ENCODE measurements at regions not wholly inside any gene's neighbourhood (a gene's known extent, or its start where the extent isn't known, plus 50 kb on each side); places are given as distances from the start of the nearest gene placed in this dataset.
"Not testable (repeated sequence)": the region's sequence is repeated elsewhere in the genome, so short reads cannot be mapped to it uniquely, and the experiment has no call there.

- DNase-seq (ENCODE audit: low read depth): no peak
These were observed 57.3 kb upstream of the ADGRA3 start for GRCh38 chr4:22573198-22573597.

DNA sequence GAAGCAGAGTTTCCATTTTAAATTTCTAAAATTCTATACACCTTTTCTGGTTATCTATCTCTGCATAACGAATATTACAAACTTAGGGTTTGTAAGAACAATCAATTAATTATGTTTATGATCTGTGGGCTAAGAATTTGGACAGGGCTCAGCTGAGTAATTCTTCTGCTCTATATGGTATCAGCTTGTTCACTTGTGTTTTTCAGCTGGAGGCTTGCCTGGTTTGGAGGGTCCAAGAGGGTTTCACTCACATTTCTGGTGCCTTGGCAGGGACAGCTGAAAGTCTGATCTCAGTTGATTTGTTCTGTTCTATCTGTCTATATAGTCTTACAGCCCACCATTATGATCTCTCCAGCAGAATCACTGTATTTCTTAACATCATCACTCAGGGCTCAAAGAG is 57.8 kb upstream of the ADGRA3 start:
- no peak for DNase-seq (ENCODE audit: low read depth)

DNA sequence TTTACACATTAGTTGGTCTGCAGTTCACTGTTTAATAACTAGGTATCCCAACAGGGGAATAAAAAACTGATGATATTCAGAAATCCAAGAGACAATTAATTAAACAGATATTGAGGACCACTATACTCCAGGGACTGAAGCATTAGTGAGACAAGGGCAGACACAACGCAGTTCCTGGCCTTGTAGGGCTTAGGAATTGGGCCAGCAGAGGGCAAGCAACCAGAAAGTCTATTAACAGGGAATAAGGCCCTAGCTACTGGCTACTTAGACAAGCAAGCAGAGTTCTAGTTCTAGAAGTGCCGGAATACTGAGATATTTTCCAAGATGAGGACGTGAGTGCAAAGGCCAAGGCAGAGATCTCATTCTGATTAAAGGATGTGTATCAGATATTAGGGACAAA is 58.6 kb upstream of the ADGRA3 start:
- DNase-seq (ENCODE audit: low read depth): no peak

DNA sequence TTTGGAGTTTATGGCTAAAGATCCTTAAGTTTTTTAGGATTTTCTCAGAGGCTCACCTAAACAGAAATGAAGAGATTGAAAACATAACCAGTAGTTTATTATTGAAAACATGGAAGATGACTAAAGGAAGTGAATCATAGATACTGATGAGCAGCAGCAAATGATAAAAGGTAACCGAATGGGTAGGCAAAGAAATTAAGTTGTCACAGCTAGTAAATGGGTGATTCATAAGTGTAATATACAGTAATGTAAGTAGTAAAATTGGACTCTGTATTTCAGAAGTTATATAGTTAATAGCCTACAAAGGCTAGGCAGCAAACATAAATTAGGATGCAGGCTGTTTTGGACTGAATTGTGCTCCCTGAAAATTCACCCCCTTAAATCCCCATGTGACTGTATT is 59.0 kb upstream of the ADGRA3 start:
- no peak for DNase-seq (ENCODE audit: low read depth)

DNA sequence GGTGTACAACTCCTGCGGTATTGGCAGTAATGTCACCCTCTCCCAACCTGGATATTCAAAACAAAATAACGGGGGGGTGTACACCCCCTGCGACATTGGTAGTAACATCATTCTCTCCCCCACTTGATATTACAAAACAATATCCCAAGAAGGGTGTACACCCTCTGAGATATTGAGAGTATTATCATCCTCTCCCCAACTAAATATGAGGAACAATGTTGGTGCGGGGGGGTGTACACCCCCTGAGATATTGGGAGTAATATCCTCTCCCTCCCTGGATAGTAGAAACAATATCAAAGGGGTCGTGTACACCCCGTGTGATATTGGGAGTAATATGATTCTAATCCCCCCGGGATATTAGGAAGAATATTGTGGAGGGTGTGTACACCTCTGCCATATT is 71.4 kb upstream of the ADGRA3 start:
- DNase-seq (ENCODE audit: low read depth): no peak

DNA sequence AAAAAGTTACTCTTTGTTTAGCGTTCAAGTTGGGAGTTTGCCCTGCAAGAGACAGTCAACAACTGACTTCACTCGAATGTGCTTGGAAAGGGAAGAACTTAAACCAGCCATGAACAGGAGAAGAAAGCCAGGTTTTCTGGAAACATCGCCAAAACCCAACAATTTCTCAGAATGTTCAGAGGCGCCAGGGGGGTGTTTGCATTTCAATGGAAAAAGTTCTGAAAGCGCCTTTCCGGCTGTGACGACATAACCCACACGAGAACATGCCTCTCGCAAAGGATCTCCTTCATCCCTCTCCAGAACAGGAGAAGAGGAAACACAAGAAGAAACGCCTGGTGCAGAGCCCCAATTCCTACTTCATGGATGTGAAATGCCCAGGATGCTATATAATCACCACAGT is 78.1 kb upstream of the ADGRA3 start:
- no peak for DNase-seq (ENCODE audit: low read depth)

DNA sequence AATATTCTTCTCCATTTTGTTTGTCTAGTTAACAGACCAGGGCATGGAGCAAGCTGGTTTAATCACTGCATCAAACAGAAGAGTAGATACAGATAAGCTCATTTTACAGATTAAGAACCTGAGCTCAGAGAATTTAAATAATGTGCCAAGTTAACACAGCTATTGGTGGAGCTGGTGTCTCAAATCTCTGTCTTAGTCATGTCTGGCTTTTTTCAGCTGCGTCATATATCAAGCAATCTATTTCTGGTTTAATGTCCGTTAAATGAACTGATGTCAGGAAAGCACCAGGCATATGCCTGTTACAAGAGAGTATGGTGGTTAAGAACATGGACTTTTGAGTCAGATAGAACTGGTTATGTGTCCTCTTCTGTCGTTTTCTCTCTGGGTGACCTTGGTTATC is 79.8 kb upstream of the ADGRA3 start:
- no peak for DNase-seq (ENCODE audit: low read depth)

- no peak for DNase-seq (ENCODE audit: low read depth)
These were observed 80.5 kb upstream of the ADGRA3 start for GRCh38 chr4:22596409-22596808.

DNA sequence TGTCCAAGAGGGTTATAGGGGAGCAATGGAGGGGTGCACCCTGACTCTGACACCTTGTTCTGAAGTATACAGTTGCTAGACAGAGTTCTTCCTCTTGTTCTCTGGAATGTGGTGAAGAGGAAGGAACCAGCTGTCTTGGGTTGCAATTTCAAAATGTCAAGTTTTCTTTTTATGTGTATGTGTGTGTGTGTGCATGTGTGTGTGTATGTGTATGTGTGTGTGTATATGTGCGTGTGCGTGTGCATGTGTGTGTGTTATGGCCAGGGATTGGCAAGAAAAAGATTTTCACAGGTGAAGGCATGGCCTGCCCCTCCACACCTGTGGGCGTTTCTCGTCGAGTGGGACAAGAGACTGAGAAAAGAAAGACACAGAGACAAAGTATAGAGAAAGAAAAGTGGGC is 81.6 kb upstream of the ADGRA3 start:
- no peak for DNase-seq (ENCODE audit: low read depth)

GRCh38 chr4:22598113-22599047 is 82.5 kb upstream of the ADGRA3 start:
- not testable (repeated sequence) for DNase-seq (ENCODE audit: low read depth)

DNA sequence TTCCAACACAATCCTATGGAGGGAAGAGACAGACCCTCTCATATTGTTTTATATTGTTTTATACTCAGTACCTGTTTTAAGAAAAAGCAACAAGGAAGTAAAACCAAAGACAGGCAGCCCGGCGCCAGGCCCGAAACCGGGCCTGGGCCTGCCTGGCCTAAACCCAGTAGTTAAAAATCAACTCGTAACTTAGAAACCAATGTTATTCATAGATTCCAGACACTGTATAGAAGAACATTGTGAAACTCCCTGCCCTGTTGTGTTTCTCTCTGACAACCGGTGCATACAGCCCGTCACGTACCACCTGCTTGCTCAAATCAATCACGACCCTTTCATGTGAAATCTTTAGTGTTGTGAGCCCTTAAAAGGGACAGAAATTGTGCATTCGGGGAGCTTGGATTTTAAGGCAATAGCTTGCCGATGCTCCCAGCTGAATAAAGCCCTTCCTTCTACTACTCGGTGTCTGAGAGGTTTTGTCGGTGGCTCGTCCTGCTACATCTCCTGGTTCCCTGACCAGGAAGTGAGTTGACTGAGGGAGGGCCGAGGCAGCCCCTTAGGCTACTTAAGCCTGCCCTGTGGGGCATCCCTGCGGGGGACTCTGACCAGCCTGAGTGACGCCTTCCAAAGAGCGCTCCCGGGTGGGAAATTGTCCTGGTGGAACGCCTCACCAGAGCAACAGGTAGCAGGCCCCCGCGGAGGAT is 83.5 kb upstream of the ADGRA3 start:
- not testable (repeated sequence) for DNase-seq (ENCODE audit: low read depth)

- not testable (repeated sequence) for DNase-seq (ENCODE audit: low read depth)
These were observed 84.1 kb upstream of the ADGRA3 start for GRCh38 chr4:22599929-22600432.

DNA sequence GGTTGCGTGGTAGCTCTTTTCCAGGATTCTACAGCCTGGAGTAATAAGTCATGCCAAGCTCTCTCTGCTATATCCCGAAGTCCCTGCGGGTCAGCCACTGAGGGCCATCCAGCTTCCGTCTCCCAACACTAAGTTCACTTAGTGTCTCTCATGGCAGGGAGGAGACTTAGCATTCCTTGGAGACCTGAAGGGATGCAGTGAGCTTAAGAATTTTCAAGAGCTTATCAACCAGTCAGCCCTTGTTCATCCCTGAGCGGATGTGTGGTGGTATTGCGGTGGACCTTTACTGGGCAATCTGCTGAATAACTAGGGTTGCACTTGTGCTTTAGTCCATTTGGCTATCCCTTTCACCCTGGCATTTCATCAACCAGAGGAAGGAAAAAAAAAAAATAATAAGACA is 85.8 kb upstream of the ADGRA3 start:
- DNase-seq (ENCODE audit: low read depth): not testable (repeated sequence)

GRCh38 chr4:22607382-22607781 is 85.4 kb upstream of the GBA3 start:
- peak; percentile 41 for DNase-seq (ENCODE audit: low read depth)

DNA sequence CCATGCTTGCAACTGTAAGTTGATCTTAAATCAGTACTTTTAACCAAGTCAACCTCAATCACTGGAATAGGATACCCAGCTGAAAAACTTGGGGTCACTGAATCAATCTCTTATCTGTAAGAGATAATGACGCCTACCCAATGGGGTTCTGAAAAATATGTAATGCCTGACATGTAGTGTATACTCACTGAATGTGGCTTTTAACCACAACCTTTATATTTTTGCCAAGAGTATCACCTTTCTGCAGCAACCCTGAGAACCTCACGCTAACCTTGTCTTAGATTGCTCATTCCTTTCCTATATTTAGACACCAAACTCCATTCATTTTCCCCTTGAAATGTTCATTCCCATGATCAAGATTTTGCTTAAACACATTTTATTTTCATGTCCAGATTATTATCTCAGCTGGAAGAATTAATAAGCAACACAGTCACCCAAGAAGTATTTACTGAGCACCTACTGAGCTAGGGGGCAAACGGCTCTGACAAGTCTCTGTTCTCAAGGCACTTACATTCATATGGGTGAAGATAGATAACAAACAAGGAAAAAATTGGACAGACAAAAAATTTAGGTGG is 82.7 kb upstream of the GBA3 start:
- not testable (repeated sequence) for DNase-seq (ENCODE audit: low read depth)

DNA sequence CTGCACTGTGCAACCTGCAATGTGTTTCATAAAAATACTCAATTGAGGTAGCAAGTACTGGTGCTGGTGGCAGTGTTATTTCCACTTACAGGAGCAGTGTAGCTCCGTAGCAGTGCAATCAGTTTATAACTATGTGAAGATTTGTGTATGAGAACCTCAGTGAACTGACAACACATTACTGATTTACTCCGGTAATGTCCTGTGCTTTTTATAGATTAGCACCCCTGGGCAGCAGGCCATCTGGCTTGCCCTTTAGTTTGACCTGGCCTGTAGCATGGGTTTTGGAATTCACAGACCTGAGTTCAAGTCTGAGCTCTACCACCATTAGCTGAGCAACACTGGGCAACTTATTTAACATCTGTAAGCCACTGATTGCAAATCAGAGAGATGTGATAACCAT is 78.6 kb upstream of the GBA3 start:
- no peak for DNase-seq (ENCODE audit: low read depth)

- no peak for DNase-seq (ENCODE audit: low read depth)
These were observed 76.2 kb upstream of the GBA3 start for GRCh38 chr4:22616516-22616915.

DNA sequence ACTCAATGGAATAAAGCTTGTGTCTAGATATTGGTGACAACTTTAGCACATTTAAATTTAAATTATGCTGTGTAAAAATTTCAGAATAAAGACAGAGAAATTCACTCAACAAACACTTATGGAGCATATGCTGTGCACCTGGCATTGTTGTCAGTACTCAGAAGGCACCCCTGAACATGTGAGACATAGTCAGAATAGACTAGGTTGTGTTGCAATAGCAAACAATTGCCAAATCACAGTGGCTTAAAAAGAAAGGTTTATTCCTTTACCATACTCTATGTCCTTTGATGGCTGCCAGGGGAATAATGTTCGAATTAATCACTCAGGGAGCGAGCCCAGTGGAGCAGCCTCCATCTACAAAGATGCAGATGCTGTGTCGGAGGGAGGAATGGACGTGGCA is 72.6 kb upstream of the GBA3 start:
- not testable (repeated sequence) for DNase-seq (ENCODE audit: low read depth)

DNA sequence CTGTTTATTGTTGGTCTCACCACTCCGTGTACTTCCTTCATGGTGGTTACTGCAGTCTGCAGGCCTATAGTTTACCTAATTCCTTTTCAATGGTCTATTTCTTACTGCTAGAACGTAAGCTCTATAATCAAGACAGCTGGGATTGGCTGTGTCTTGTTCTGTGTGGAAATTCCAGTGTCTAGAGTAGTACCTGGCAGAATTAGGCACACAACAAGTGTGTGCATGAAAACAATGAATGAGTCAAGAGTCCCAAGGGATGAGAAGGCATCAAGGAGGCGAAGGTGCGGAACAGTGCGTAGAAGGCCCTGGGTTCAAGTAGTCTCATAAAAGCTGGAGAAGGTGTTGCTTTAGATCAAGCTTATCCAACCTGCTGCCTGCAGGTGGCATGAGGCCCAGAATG is 70.8 kb upstream of the GBA3 start:
- DNase-seq (ENCODE audit: low read depth): not testable (repeated sequence)

DNA sequence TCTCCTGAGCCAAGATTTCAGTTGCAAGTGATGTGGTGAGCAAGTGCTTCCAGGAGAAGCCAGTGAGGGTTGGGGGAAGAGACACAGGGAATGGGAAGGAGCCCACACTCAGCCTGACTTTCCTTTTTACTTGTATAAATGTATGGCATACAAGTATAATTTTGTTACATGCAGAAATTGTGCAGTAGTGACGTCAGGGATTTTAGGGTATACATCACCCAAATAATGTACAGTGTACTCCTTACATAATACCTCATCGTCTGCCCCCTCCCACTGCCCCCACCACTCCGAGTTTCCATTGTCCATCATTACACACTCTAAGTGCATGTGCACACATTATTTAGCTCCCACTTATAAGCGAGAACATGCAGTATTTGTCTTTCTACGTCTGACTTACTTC is 68.7 kb upstream of the GBA3 start:
- DNase-seq (ENCODE audit: low read depth): not testable (repeated sequence)

DNA sequence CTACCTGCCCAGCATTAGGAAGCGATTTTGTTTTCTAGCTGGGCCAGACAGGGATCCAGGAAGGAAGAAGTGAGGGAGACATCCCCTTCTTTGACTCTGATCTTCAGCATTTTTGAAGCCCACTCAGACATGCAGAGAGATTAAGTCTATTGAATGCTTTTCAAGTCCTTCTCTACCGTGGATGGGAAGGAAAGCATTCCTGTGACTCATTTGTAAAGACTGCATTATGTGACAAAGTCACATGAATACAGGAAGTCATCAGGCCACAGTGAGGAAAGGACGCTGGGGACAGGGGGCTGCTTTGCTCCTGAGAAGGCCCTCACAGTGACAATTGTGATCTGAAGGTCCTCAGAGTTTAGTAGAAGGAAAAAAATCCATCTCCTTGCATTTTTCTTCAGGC is 67.4 kb upstream of the GBA3 start:
- no peak for DNase-seq (ENCODE audit: low read depth)

DNA sequence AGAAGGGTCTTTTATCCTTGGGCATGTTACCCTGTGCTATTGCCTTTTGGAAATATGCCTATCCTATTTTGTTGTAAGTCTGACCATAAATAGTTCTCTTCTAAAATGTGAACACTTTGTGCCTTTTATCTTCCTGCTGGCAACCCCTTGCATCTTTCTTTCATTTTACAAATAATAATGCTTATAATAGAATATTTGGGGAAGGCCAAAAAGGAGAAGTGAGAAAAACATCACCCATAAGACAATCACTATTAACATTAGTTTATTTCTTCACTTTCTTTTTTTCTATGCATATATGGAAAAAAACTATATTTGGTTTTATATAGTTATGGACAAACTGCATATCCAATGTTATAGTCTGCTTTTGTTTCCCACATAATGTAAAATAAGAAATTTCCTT is 64.9 kb upstream of the GBA3 start:
- not testable (repeated sequence) for DNase-seq (ENCODE audit: low read depth)

Data from activated T-cell treated with anti-CD3 and anti-CD28 coated beads for 48 hours (primary cell).